ENCODE measurements at regions not wholly inside any gene's neighbourhood (a gene's known extent, or its start where the extent isn't known, plus 50 kb on each side); places are given as distances from the start of the nearest gene placed in this dataset.

DNA sequence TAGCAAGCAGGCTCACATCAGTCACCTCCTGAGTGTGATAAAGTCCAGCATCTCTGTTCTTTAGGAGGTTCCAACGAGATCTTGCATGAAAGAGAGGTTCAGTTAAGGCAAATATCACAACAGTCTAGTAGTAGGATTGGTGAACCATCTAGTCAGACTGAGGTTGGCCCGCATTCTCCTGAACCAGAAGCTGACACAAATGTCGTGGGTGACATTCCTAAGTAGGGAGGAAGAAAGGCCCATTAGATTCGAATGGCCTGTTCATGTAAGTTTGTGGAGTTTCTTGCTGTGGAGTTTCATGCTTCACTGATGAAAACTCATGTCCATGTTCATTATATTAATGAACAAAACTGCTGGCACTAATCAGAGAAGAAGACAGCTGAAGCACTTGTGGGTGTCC is 66.7 kb upstream of the XCR1 start:
- no peak for DNase-seq (ENCODE audit: extremely low read depth, low read depth)
- H3K4me3 ChIP-seq (replicated peaks; ENCODE audit: low read depth, low read length) = no peak overlapping the region
- TF ChIP-seq, protein P1, sequence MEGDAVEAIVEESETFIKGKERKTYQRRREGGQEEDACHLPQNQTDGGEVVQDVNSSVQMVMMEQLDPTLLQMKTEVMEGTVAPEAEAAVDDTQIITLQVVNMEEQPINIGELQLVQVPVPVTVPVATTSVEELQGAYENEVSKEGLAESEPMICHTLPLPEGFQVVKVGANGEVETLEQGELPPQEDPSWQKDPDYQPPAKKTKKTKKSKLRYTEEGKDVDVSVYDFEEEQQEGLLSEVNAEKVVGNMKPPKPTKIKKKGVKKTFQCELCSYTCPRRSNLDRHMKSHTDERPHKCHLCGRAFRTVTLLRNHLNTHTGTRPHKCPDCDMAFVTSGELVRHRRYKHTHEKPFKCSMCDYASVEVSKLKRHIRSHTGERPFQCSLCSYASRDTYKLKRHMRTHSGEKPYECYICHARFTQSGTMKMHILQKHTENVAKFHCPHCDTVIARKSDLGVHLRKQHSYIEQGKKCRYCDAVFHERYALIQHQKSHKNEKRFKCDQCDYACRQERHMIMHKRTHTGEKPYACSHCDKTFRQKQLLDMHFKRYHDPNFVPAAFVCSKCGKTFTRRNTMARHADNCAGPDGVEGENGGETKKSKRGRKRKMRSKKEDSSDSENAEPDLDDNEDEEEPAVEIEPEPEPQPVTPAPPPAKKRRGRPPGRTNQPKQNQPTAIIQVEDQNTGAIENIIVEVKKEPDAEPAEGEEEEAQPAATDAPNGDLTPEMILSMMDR (IDR thresholded peaks at IDR 0.05; ENCODE audit: low read depth, low read length, missing control alignments) = no peak

DNA sequence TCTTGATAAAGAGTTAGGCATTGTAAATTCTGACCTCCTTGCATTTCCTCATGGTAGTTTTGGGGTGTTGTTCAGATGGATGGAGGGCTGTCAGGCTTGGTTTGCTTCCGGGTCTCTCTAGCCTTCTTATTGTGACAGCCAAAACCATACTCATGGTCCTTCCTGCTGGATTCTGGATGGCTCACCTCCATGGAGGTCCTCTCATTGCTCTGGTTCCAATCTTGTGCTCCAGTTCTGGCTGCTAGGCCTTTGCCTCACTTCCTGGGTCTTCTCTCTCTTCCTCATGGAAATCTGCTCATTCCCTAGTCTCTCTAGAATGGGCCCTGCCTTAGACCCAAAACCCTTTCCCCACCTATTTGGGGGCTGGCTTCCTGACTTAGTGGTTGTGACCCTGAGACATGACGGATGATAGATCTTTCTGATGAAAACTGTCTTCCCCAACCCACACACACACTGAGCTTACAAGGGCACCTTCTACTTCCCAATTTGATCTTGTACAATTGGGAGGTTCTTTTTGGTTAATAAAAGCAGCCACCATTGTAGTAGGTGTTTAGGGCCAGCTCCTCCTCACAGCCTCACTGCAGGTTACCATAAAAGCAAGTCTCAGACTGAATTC is 66.2 kb upstream of the XCR1 start:
- TF ChIP-seq, protein P1 (IDR thresholded peaks at IDR 0.05; ENCODE audit: low read depth, low read length, missing control alignments) = no peak
- H3K4me3 ChIP-seq (replicated peaks; ENCODE audit: low read depth, low read length) = no peak overlapping the region
- DNase-seq (ENCODE audit: extremely low read depth, low read depth) = no peak

DNA sequence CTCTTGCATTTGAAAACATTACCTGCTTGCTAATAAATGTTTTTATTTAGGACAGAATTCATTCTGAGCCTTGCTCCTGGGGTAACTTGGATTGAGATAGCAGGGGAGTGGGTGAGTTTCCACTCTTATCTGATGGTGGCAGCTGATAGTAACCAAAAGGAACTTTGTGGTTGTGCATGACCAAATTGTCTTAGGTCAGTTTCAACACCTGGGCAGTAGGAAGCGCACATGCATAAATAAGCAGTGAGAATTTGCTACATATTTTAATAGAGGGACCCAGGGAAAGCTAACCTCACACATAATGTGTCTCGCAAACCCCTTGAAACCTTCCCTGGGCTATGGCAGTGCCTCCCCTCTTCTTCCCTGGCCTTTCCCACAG is 65.4 kb upstream of the XCR1 start:
- no peak for DNase-seq (ENCODE audit: extremely low read depth, low read depth)
- H3K4me3 ChIP-seq (replicated peaks; ENCODE audit: low read depth, low read length) = no peak overlapping the region
- TF ChIP-seq, protein P1 (IDR thresholded peaks at IDR 0.05; ENCODE audit: low read depth, low read length, missing control alignments) = no peak

GRCh38 chr3:46091741-46092701 is 64.7 kb upstream of the XCR1 start:
- TF ChIP-seq, protein P1 (IDR thresholded peaks at IDR 0.05; ENCODE audit: low read depth, low read length, missing control alignments) = no peak
- DNase-seq (ENCODE audit: extremely low read depth, low read depth) = no peak
- no peak overlapping the region for H3K4me3 ChIP-seq (replicated peaks; ENCODE audit: low read depth, low read length)

- no peak for DNase-seq (ENCODE audit: extremely low read depth, low read depth)
- no peak overlapping the region for H3K4me3 ChIP-seq (replicated peaks; ENCODE audit: low read depth, low read length)
- TF ChIP-seq, protein P1 (IDR thresholded peaks at IDR 0.05; ENCODE audit: low read depth, low read length, missing control alignments) = no peak
Observed at GRCh38 chr3:46091046-46091445, 63.8 kb upstream of the XCR1 start.

DNA sequence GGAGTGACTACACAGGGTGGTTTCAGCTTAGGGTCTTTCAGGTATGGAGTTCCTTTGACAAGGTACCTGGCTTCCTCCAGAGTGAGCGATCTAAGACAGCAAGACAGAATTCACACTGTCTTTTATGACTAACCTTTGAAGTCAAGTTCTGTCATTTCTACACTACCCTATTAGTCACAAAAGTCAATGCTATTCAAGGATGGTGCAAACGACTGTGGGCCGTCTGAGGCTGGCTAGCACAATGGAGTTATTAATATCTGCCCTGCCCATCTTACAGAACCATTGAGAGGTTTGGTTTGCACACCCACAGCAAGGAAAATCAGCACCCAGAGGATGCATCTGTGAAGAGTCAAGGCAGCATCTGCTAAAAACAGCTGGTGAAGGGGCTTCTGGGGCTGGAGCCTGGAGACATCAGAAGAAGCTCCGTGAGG is 62.9 kb upstream of the XCR1 start:
- no peak overlapping the region for H3K4me3 ChIP-seq (replicated peaks; ENCODE audit: low read depth, low read length)
- TF ChIP-seq, protein P1 (IDR thresholded peaks at IDR 0.05; ENCODE audit: low read depth, low read length, missing control alignments) = no peak
- DNase-seq (ENCODE audit: extremely low read depth, low read depth) = no peak

All from HFF-Myc (cell line).